ENCODE measurements at regions not wholly inside any gene's neighbourhood (a gene's known extent, or its start where the extent isn't known, plus 50 kb on each side); places are given as distances from the start of the nearest gene placed in this dataset.
A peak's percentile ranks its signal among the peaks of the same experiment; 100 is the strongest.

DNA sequence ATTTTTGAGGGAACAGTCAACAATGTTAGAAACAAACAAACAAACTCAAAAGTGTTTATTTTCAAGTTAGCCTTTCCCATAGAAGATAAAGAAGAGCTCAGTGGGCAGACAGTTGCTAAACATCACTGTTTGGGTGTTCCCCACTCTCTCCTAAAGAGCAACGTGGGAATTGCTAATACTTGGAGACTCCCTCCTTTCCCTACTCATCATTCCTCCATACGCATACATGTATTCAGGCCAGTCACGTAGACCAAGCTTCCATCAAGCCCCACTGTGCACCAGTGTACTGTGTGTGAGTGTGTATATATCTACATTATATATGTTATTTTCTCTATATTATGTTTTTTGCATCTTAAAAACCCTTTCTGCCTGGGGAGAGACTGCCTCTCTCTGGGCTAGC is 115.0 kb upstream of the EGFLAM start:
- no peaks in the 10 kb centered on the region for H3K4me1 ChIP-seq (ENCODE audit: control insufficient read depth, insufficient read depth, low read length)
- no peak overlapping the region for H3K27ac ChIP-seq (ENCODE audit: extremely low read depth, low read depth, low read length)
- ChIA-PET POLR2A (no interaction called here), CTCF (interaction anchor here (0.6 to 0.8 kb wide), 3 partner anchors 62 to 1061 kb away, joined by 3 to 8 read pairs (median 3); no protein-coding TSS in a partner anchor)
- TF ChIP-seq ZNF701 (tag by site-specific recombination; IDR thresholded peaks at IDR 0.05) (no peak), ZNF621 (tag by site-specific recombination; IDR thresholded peaks at IDR 0.05) (no peak), ZEB2 (tag by site-specific recombination; IDR thresholded peaks at IDR 0.05) (no peak), ZNF292 (tag by site-specific recombination; IDR thresholded peaks at IDR 0.05; ENCODE audit: borderline replicate concordance, low read depth) (no peak), ZNF629 (tag by site-specific recombination; IDR thresholded peaks at IDR 0.05) (no peak), ZNF112 (tag by site-specific recombination; IDR thresholded peaks at IDR 0.05) (no peak), ZNF658 (tag by site-specific recombination; IDR thresholded peaks at IDR 0.05) (no peak)
- TF ChIP-seq, protein P1, sequence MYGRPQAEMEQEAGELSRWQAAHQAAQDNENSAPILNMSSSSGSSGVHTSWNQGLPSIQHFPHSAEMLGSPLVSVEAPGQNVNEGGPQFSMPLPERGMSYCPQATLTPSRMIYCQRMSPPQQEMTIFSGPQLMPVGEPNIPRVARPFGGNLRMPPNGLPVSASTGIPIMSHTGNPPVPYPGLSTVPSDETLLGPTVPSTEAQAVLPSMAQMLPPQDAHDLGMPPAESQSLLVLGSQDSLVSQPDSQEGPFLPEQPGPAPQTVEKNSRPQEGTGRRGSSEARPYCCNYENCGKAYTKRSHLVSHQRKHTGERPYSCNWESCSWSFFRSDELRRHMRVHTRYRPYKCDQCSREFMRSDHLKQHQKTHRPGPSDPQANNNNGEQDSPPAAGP (tag by site-specific recombination; IDR thresholded peaks at IDR 0.05): no peak
- TF ChIP-seq, protein P2, sequence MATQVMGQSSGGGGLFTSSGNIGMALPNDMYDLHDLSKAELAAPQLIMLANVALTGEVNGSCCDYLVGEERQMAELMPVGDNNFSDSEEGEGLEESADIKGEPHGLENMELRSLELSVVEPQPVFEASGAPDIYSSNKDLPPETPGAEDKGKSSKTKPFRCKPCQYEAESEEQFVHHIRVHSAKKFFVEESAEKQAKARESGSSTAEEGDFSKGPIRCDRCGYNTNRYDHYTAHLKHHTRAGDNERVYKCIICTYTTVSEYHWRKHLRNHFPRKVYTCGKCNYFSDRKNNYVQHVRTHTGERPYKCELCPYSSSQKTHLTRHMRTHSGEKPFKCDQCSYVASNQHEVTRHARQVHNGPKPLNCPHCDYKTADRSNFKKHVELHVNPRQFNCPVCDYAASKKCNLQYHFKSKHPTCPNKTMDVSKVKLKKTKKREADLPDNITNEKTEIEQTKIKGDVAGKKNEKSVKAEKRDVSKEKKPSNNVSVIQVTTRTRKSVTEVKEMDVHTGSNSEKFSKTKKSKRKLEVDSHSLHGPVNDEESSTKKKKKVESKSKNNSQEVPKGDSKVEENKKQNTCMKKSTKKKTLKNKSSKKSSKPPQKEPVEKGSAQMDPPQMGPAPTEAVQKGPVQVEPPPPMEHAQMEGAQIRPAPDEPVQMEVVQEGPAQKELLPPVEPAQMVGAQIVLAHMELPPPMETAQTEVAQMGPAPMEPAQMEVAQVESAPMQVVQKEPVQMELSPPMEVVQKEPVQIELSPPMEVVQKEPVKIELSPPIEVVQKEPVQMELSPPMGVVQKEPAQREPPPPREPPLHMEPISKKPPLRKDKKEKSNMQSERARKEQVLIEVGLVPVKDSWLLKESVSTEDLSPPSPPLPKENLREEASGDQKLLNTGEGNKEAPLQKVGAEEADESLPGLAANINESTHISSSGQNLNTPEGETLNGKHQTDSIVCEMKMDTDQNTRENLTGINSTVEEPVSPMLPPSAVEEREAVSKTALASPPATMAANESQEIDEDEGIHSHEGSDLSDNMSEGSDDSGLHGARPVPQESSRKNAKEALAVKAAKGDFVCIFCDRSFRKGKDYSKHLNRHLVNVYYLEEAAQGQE (tag by site-specific recombination; IDR thresholded peaks at IDR 0.05): no peak
- TF ChIP-seq, protein P3, sequence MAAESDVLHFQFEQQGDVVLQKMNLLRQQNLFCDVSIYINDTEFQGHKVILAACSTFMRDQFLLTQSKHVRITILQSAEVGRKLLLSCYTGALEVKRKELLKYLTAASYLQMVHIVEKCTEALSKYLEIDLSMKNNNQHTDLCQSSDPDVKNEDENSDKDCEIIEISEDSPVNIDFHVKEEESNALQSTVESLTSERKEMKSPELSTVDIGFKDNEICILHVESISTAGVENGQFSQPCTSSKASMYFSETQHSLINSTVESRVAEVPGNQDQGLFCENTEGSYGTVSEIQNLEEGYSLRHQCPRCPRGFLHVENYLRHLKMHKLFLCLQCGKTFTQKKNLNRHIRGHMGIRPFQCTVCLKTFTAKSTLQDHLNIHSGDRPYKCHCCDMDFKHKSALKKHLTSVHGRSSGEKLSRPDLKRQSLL (tag by site-specific recombination; IDR thresholded peaks at IDR 0.05): no peak
- no peaks in the 10 kb centered on the region for H3K9me3 ChIP-seq (ENCODE audit: control insufficient read depth, insufficient read depth, low read depth, low read length)
- no peak overlapping the region for H3K4me3 ChIP-seq (ENCODE audit: low read depth, low read length)
- no peaks in the 10 kb centered on the region for H3K36me3 ChIP-seq (ENCODE audit: control insufficient read depth in 2 of 2, insufficient read depth in 1 of 2, low read length in 2 of 2)

DNA sequence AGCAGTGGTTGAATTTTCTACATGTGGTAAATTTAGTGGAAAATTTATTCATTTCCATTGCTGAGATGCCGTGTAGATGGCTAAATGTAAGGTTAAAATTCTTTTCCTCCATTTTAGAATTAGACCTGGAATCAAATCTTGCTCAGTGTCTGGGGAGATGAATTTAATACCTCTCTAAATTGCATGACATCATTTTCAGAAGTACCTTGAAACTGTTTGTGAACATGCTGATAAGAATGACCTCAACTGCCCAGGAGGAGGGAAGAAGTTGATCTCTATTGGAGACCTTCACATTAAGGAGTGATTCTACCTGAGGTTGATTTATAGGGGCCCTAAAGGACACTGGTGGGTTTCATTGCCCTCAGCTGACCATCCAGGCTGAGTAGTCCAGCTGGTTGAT is 116.7 kb upstream of the EGFLAM start:
- H3K36me3 ChIP-seq (ENCODE audit: control insufficient read depth in 2 of 2, insufficient read depth in 1 of 2, low read length in 2 of 2): no peaks in the 10 kb centered on the region
- POLR2A ChIA-PET: no interaction called here
- 0 out of 2 replicates have a peak, but pooled peaks have one; percentile 28 for TF ChIP-seq ZNF629 (tag by site-specific recombination; IDR thresholded peaks at IDR 0.05)
- TF ChIP-seq ZBTB21 (tag by site-specific recombination; IDR thresholded peaks at IDR 0.05): 0 out of 2 replicates have a peak, but pooled peaks have one; percentile 34
- TF ChIP-seq, protein P4, sequence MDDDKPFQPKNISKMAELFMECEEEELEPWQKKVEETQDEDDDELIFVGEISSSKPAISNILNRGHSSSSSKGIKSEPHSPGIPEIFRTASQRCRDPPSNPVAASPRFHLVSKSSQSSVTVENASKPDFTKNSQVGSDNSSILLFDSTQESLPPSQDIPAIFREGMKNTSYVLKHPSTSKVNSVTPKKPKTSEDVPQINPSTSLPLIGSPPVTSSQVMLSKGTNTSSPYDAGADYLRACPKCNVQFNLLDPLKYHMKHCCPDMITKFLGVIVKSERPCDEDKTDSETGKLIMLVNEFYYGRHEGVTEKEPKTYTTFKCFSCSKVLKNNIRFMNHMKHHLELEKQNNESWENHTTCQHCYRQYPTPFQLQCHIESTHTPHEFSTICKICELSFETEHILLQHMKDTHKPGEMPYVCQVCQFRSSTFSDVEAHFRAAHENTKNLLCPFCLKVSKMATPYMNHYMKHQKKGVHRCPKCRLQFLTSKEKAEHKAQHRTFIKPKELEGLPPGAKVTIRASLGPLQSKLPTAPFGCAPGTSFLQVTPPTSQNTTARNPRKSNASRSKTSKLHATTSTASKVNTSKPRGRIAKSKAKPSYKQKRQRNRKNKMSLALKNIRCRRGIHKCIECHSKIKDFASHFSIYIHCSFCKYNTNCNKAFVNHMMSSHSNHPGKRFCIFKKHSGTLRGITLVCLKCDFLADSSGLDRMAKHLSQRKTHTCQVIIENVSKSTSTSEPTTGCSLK (tag by site-specific recombination; IDR thresholded peaks at IDR 0.05): no peak
- no peak for TF ChIP-seq WT1 (tag by site-specific recombination; IDR thresholded peaks at IDR 0.05)
- TF ChIP-seq SP7 (tag by site-specific recombination; IDR thresholded peaks at IDR 0.05): no peak
- TF ChIP-seq, protein P5, sequence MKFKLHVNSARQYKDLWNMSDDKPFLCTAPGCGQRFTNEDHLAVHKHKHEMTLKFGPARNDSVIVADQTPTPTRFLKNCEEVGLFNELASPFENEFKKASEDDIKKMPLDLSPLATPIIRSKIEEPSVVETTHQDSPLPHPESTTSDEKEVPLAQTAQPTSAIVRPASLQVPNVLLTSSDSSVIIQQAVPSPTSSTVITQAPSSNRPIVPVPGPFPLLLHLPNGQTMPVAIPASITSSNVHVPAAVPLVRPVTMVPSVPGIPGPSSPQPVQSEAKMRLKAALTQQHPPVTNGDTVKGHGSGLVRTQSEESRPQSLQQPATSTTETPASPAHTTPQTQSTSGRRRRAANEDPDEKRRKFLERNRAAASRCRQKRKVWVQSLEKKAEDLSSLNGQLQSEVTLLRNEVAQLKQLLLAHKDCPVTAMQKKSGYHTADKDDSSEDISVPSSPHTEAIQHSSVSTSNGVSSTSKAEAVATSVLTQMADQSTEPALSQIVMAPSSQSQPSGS (tag by site-specific recombination; IDR thresholded peaks at IDR 0.05; ENCODE audit: low read depth): peak; percentile 84
- TF ChIP-seq ZNF114 (tag by site-specific recombination; IDR thresholded peaks at IDR 0.05): no peak
- TF ChIP-seq ZNF660 (tag by site-specific recombination; IDR thresholded peaks at IDR 0.05): no peak
- TF ChIP-seq MZF1 (tag by site-specific recombination; IDR thresholded peaks at IDR 0.05; ENCODE audit: borderline replicate concordance): no peak
- TF ChIP-seq, protein P6, sequence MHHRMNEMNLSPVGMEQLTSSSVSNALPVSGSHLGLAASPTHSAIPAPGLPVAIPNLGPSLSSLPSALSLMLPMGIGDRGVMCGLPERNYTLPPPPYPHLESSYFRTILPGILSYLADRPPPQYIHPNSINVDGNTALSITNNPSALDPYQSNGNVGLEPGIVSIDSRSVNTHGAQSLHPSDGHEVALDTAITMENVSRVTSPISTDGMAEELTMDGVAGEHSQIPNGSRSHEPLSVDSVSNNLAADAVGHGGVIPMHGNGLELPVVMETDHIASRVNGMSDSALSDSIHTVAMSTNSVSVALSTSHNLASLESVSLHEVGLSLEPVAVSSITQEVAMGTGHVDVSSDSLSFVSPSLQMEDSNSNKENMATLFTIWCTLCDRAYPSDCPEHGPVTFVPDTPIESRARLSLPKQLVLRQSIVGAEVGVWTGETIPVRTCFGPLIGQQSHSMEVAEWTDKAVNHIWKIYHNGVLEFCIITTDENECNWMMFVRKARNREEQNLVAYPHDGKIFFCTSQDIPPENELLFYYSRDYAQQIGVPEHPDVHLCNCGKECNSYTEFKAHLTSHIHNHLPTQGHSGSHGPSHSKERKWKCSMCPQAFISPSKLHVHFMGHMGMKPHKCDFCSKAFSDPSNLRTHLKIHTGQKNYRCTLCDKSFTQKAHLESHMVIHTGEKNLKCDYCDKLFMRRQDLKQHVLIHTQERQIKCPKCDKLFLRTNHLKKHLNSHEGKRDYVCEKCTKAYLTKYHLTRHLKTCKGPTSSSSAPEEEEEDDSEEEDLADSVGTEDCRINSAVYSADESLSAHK (tag by site-specific recombination; IDR thresholded peaks at IDR 0.05): peak; percentile 46; the same call in 1 of the 2 replicates
- no peak overlapping the region for H3K4me3 ChIP-seq (ENCODE audit: low read depth, low read length)
- no peak overlapping the region for H3K27ac ChIP-seq (ENCODE audit: extremely low read depth, low read depth, low read length)
- H3K9me3 ChIP-seq (ENCODE audit: control insufficient read depth, insufficient read depth, low read depth, low read length): no peaks in the 10 kb centered on the region
- no peaks in the 10 kb centered on the region for H3K4me1 ChIP-seq (ENCODE audit: control insufficient read depth, insufficient read depth, low read length)
- CTCF ChIA-PET: interaction anchor here (0.6 kb wide), 1 partner anchor 306 kb away, joined by 6 read pairs; no protein-coding TSS in a partner anchor

Data from HEK293 (cell line).